H4 (cell line): ENCODE measurements at regions not wholly inside any gene's neighbourhood (a gene's known extent, or its start where the extent isn't known, plus 50 kb on each side); places are given as distances from the start of the nearest gene placed in this dataset.
"Not testable (repeated sequence)": the region's sequence is repeated elsewhere in the genome, so short reads cannot be mapped to it uniquely, and the experiment has no call there.

Source experiments
- DNase-seq: peaks from one replicate; pipeline ENCODE4 v3.0.0-alpha.2; 2015; ENCODE audit warnings: low spot score

DNA sequence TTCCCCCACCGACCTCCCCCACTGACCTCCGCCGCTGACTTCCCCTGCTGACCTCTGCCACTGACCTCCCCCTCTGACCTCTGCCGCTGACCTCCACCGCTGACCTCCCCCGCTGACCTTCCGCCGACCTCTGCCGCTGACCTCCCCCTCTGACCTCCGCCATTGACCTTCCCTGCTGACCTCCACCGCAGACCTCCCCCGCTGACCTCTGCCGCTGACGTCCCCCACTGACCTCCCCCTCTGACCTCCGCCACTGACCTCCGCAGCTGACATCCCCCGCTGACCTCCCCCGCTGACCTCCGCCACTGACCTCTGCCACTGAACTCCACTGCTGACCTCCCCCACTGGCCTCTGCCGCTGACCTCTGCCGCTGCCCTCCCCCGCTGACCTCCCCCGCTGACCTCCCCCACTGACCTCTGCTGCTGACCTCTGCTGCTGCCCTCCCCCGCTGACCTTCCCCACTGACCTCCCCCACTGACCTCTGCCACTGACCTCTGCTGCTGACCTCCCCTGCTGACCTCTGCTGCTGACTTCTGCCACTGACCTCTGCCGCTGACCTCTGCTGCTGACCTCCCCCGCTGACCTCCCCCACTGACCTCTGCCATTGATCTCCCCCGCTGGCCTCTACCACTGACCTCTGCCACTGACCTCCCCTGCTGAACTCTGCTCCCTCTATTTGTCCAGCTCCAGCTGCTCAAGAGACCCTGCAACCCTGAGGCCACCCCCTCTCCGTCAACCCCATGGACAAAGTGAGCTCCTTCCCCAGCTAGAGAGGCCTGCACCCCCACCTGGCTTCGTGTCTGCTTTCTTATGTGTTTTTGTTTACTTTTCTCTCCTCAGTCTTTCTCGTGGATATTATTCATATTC lies 91.4 kb upstream of the AFDN start:
- no peak for DNase-seq

DNA sequence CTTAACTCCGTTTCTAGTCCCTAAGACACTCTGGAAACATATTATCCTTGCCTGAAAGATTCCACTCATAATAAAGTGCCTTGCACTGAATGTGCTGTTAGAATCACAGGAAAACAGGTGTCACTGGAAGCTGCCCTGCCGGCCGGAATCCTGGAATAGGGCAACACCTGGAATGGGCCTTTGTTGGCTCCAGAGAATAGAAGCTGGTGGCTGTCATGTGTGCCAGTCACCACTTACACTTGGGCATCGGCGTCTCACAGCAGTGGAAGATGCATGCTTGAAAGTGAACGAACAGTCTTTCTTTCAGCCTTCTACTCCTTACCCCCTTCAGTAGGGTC lies 90.8 kb upstream of the AFDN start:
- DNase-seq = no peak

DNA sequence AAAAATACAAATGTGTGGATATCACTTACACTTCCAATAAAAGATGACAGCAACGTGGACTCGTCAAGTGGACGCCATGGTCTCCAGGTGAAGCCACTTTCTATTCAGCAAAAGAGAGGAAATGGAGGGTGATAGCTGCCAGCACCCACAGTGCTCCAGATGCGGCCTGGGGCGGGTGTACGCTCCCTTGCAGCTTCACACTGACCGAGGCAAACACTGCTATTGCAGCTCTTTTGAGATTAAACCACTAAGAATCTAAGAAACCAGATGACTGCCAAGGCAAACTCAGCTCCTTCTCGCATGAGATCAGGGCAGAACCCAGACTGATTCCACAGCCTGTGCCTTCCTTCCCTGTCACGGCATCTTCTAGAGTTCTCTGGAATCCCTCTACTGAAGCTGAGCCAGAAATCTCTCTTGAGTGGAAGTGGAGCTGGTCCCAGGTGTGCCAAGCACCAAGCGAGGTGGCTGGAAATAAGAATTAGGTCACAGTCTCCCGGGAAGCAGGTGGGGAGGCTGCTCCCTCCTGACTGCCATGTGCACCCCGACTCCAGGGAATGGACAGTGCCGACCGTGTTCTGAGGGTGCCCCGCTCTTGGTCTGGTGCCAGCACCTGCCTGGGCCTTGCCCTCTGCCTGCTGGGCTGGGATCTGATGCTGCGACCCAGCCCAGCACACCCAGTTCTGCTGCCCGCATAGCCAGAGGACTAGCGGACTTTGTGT lies 90.1 kb upstream of the AFDN start:
- no peak for DNase-seq

DNA sequence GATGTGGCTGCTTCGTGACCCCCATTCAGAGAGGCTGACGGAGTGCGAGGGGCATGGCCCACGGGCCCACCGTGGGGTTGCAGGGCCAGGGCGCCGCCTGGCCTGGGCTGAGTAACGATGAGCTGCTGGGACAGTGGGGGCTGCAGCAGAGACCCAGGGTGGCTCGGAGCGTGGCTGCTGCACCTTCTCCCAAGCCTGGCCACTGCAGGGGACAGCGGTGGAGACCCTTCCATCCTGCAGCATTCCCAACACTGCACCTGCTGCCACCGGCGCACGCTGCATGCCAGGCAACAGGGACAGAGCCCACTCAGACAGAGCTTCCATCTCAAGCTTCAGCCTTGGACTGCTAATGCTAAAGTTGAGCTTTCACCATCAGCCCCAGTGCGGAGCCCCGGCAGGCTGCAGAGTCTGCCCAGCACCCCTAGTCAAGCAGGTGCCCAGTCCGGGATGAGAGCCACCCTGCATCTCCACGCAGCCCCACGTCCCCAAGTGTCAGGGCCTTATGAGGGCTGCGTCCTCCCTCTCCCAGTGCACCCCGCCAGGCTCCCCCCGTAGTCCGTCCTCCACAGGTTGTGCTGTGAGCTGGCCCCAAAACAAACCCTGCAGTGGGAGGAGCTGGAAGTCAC lies 89.4 kb upstream of the AFDN start:
- DNase-seq = no peak

DNA sequence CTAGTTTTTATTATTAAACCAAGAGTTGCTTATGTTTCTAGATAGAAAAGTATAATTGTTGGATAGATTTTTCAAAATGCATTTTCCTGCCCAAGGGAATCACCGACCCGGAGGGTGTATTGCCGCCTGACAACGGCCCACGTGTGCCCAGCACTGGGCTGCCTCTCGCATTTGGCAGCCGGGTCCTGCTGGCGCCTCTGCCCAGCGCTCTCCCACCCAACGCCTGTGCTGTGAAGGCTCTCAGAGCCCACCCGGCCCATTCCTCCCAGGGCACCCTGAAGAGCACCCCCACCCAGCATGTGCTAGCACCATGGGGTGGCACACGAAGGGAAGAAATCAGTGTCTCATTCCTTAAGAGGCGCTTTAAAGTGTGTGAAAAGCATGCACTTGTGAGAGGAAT lies 88.3 kb upstream of the AFDN start:
- no peak for DNase-seq

DNA sequence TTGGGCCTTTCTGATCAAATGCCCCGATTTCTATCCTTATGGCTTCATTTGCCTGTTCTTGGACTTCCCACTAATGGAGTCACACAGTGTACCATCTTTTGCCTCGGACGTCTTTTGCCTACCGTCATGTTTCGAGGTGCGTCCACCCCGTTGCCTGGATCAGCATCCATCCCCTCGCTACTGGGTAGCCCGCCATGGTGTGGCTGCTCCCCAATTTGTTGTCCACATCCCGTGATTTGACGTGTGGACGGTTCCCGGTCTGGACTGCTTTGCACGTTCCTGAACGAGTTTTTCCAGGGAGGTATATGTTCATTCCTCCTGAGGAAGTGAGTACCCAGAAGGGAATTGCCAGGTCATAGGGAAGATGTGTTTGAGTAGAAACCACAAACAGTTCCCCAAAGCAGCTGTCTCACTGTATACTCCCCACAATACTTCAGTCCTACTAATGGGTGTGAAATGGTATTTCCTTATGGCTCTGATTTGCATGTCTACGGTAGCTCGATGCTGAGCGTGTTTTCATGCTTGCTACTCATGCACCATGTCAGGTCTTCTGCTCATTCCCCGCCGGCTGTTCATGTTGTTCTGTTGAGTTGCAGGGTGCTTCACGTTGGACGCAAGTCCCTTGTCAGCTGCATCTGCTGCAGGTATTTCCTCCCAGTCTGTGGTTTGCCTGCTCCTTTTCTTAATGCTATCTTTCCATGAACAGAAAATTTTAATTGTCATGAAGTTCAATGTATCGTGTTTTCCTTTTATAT lies 86.8 kb upstream of the AFDN start:
- no peak for DNase-seq

DNA sequence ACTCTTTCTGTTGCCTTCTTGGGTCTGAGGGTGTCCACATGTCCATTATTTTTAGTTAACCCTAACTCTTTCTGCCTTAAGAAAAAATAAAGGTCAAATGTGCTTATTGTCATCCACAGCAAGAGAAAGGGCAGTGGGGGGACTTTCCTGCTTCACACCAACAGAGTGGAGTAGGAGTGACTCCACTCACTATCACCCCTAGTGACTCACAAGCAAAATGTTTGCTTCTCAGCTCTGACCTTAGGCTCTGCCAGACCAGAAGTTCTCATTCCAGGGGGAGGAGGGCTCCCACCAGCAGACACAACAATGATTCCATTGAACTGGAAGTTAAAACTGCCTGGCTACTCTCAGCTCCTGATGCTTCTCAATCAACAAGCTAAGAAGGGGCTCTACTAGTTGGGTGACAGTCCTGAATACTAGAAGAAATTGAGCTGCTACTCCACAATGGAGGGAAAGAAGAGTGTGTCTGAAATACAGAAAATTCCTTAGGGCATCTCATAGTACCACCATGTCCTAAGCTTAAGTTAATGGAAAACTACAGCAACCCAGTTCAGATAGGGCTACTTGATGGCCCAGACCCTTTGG lies 83.9 kb upstream of the AFDN start:
- no peak for DNase-seq

DNA sequence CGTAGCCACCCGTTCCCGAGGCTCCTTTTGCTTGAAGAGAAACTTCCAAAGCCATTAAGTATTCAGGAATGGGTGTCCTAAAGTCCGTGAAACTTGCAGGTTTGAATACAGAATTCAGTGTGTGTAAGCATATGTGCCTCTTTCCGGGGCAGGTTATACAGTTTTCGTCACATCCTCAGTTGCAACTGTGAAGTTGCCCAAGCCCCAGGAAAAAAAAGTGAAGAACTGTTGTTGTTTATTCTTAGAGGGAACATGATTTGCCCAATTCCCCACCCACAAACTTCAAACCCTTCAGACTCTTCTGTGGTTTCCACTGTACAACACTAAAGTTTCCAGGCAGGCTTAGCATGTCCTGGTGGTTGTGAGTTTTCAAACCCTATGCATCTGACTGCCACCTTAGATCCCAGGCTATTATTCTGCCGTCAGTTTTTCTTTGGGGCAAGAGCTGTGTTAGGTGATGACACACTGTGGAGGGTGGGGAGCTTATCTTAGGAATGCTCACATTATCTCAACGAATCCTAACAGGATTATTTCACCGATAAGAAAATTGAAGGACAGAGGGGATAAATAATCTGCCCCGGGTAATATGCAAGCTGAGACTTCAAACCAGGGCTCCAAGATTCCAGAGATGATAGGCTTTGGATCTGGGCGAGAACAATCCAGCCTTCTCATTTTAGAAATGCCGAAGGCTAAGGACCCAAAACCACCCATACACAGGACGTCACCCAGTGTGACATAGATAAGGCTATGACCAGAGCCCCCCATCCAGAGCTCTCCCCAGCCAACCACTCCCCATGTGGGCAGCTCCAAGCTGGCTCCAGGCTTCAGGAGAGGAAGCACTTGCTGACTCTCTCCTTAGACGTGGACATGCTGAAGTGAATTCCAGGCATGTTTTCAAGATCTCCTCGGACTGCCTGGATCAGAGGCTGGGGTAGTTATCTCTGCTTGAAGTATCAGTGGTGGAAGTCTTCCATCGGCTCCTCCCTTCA lies 81.7 kb upstream of the AFDN start:
- DNase-seq = no peak

DNA sequence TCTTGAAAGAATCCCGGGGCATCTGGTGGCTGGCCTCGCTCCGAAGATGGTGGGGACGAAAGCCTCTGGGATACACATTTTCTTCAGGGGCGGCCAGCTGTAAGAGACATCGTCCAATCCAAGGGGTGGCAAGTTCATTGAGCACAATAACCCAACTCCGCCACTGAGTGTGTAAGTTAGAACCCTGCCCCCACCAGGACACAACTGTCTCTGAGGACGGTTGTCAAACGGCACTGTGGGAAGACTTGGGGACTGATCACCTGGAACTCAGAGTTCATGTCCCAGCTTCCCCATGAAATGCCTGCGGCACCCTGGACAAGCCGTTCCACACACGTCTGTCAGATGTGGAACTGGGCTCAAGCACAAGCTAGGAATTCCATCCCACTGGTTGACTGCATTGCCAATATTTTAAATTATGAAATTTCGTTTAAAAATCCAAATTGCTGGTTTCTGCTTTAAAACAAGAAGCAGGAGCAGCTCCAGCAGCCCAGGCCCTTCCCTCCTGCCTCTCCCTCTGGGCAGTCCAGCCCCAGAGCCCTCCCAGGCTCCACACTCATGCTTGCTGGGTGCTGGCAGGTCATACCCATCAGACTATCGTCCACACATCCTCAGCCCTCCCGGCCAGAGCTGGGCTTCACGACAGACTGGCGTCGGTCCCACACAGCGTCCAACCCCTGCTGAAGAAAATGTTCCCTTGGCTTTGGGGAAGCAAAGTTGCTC lies 80.9 kb upstream of the AFDN start:
- no peak for DNase-seq

DNA sequence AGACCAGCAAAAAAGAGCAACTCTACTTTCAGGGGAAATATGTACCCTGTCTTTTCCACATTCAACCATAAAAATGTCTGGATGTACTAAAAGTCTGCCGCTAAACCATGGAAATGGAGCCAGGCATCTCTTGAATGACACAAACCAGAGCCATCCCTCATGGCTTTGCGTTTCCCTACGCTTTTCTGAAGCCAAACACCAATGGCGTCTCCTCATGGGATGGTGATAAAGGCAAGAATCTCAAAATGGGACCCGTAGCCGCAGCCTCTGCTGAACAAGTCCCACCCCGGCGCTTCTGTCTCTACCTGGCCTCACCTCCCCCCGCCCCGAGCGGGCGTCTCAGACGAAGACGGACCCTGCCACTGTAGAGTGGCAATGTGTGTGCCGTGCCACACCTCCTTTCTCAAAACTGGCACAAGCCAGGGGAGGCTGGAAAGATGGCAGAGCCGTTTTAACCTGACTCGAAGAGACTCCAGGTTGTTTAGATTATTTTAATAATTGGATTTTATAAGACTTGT lies 80.3 kb upstream of the AFDN start:
- DNase-seq = no peak

DNA sequence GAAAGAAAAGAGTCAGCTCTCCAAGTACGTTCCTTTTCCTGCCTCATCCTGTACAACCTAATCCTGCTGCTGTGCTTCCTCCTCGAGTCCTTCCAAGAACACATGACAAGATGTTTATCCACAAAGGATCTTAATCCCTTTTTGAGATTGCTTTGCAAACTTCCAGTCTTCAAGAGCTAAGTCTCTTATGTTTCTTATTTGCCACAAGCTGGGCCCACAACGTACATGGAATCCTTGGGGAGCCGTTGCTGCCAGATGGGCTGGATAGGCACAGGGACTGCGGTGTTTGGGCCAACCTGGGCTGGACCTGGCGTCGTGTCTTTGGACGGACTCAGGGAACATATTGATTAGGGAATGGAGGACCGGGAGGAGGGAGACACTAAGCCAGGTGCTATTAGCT lies 79.7 kb upstream of the AFDN start:
- DNase-seq = no peak

DNA sequence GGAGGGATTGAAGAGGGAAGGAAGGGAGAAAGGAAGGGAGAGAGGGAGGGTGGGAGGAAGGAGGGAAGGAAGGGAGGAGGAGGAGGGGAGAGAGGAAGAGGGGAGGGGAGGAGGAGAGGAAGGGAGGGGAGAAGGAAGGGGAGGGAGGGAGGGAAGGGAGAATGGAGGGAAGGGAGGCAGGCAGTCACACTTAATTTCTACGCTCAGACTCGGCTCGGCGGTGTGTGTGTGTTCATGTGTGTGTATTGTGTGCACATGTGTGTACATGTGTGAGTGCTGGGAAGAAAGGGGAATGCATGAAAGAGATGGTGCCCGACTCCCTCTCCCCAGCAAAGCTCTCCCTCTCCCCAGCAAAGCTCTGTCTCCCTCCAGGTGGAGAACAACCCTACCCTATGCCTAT lies 79.1 kb upstream of the AFDN start:
- DNase-seq = no peak

DNA sequence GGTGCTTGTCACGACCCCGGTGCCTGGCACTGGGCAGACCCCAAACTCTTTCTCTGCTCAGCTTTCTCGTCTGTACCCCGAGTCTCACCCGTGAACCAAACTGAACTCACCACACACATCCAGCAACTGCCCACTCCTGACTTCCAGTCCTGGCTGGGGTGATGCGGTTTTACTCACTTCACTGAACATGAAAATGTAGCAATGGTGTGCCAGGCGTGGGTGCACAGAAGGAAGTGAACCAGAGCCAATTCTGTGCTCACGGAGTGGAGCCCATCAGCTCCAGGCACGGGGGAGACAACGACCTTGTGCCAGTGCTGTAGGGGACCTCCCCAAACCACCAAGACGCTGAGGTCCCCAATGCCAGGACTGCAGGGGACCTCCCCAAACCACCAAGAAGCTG lies 78.7 kb upstream of the AFDN start:
- DNase-seq = no peak

DNA sequence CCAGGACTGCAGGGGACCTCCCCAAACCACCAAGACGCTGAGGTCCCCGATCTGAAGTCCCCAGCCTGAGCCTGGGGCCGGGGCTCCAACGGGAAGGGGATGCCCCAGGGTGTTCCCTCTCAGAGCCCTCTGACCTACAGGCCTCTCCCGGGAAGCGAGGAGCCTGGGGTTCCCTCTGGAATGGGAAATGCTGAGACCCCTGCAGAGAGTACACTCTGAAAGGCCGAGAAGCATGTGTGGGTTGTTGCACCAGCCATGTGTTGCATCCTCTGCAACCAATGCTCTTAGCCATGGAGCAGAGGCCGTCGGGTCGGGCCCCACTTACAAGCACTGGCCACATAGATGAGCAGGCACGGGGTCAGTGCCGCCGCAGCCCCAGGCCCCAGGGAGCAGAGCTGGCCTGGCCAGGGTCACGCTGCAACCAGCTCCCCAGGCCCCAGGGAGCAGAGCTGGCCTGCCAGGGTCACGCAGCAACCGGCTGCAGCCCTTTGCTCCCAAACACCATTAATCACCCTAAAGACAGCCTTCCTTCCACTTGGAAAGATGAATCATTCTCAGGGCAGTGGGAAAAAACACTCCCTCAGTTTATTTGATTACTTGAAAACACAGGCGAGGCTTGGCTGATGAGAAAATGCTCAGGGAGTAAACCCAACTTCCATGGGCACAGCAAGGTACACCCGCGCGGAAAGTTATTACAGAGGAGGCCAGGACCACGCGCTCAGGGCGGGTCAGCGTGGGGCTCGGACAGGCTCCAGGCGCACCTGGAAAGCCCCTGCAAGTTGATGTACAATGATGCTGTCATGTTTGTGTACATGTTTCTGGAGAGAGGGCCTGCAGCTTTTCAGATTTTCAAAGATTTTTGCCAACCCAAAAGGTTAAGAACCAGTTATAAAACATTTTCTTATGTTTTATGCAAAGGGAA lies 78.0 kb upstream of the AFDN start:
- DNase-seq = no peak

DNA sequence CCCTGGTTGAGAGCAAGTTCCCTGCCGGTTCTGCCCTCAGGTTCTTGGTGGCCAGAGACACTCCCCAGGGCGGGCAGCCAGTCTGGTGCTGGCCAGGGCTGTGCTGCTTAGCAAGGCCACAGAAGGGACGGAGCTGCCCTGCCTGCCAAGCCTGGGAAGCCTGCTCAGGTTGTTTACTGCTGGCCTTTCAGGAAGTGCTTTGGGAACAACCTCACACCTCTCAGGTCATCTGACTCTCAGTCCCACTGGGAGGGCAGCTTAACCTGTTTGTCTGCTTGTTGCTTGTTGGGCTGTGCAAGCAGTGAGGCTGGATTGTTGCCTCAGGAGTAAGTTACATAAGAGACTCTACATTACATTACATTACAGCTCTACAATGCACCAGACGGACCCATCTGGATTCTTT lies 75.8 kb upstream of the AFDN start:
- no peak for DNase-seq

DNA sequence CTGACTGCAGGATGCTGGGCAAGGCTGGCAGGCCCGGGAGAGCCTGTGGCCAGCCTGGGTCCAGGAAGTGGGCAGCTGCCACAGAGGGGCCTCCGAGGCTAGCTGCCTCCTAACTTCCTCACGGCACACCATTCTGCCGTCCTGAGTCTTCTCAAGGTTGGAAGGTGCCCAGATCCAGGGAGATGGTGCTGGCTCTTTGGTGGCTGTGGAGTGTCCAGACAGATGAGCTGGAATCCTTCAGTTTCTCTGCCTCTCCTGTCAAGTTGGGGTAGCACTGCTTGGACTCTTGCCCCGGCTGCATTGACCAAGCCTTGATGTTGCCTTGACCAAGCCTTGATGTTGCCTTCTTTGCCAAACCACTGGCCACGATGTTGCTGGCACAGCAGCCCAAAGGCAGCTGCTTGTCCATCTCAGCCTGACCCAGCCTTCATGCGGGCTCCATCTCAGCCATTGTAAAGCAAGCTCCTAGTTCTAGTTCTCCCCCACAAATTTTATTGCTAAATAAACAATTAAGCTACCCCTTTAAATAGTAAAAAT lies 75.1 kb upstream of the AFDN start:
- DNase-seq = no peak

DNA sequence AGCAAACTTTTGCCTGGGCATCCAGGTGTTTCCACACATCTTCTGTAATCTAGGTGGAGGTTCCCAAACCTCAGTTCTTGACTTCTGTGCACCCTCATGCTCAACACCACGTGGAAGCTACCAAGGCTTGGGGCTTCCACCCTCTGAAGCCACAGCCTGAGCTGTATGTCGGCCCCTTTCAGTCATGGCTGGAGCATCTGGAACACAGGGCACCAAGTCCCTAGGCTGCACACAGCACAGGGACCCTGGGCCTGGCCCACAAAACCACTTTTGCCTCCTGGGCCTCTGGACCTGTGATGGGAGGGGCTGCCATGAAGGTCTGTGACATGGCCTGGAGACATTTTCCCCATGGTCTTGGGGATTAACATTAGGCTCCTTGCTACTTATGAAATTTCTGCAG lies 73.4 kb upstream of the AFDN start:
- DNase-seq = not testable (repeated sequence)

DNA sequence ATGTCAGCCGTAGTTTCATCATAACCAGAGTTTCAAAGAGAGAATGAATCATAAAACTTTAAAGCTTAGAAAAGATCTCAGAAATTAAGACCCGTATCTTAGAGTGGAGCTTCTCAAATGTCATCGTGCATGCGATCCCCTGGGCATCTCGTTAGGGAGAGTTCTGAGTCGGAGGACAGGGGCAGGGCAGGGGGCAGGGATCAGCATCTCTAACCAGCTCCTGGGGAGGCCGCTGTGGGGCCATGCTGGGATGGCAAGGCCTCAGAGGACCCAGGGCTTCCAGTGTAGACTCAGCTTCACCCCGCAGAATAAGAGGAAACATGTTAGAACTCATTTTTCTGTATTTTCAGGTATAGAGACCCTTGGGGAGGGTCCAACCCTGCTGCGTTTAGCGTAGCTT lies 72.0 kb upstream of the AFDN start:
- no peak for DNase-seq
